Ishikawa (cell line): ENCODE measurements at regions not wholly inside any gene's neighbourhood (a gene's known extent, or its start where the extent isn't known, plus 50 kb on each side); places are given as distances from the start of the nearest gene placed in this dataset.

Experiments used
- CEBPB ChIP-seq: IDR thresholded peaks from 2 replicates; pipeline ENCODE4 v1.6.1; 2012
- CREB1 ChIP-seq: IDR thresholded peaks from 2 replicates; pipeline ENCODE4 v1.6.1; 2012; ENCODE audit warnings: low read depth
- EGR1 ChIP-seq: IDR thresholded peaks from 2 replicates; pipeline ENCODE4 v1.6.1; 2012
- EP300 ChIP-seq: IDR thresholded peaks from 2 replicates; pipeline ENCODE4 v1.6.1; 2012; ENCODE audit warnings: borderline replicate concordance
- FOXM1 ChIP-seq: IDR thresholded peaks from 2 replicates; pipeline ENCODE4 v1.6.1; 2012; ENCODE audit warnings: low read depth, borderline replicate concordance
- MAX ChIP-seq: IDR thresholded peaks from 2 replicates; pipeline ENCODE4 v1.6.1; 2012
- NFIC ChIP-seq: IDR thresholded peaks from 2 replicates; pipeline ENCODE4 v1.6.1; 2012
- RAD21 ChIP-seq: IDR thresholded peaks from 2 replicates; pipeline ENCODE4 v1.6.1; 2012; ENCODE audit warnings: low read depth
- REST ChIP-seq: IDR thresholded peaks from 2 replicates; pipeline ENCODE4 v1.6.1; 2012; ENCODE audit warnings: low read depth, mild to moderate bottlenecking
- TAF1 ChIP-seq: IDR thresholded peaks from 2 replicates; pipeline ENCODE4 v1.6.1; 2012; ENCODE audit warnings: low read depth, mild to moderate bottlenecking
- TCF12 ChIP-seq: IDR thresholded peaks from 2 replicates; pipeline ENCODE4 v1.6.1; 2012; ENCODE audit warnings: low read depth
- TEAD4 ChIP-seq: IDR thresholded peaks from 2 replicates; pipeline ENCODE4 v1.6.1; 2012
- YY1 ChIP-seq: IDR thresholded peaks from 2 replicates; pipeline ENCODE4 v1.6.1; 2012; ENCODE audit warnings: low read depth
- ZBTB7A ChIP-seq: IDR thresholded peaks from 2 replicates; pipeline ENCODE4 v1.6.1; 2012; ENCODE audit warnings: low read depth
- TF ChIP-seq, protein P1 (sequence below): IDR thresholded peaks from 2 replicates; pipeline ENCODE4 v1.6.1; 2012

GRCh38 chr2:12083081-12083581 lies 336.7 kb downstream of the LPIN1 start:
- TF ChIP-seq YY1: no peak
- no peak for TF ChIP-seq TCF12
- no peak for TF ChIP-seq TEAD4
- no peak for TF ChIP-seq CEBPB
- no peak for TF ChIP-seq MAX
- TF ChIP-seq ZBTB7A: no peak
- no peak for TF ChIP-seq EGR1
- no peak for TF ChIP-seq EP300

GRCh38 chr2:12083713-12084419 lies 337.4 kb downstream of the LPIN1 start:
- TF ChIP-seq RAD21 (no peak), MAX (no peak), FOXM1 (no peak), YY1 (no peak), TAF1 (no peak), ZBTB7A (no peak), TCF12 (no peak), EGR1 (no peak), EP300 (no peak)
- TF ChIP-seq, protein P1, sequence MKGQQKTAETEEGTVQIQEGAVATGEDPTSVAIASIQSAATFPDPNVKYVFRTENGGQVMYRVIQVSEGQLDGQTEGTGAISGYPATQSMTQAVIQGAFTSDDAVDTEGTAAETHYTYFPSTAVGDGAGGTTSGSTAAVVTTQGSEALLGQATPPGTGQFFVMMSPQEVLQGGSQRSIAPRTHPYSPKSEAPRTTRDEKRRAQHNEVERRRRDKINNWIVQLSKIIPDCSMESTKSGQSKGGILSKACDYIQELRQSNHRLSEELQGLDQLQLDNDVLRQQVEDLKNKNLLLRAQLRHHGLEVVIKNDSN: no peak

- no peak for TF ChIP-seq CEBPB
- no peak for TF ChIP-seq CREB1
- no peak for TF ChIP-seq EGR1
- no peak for TF ChIP-seq NFIC
- TF ChIP-seq TCF12: no peak
- no peak for TF ChIP-seq EP300
- TF ChIP-seq FOXM1: no peak
- TF ChIP-seq REST: no peak
- no peak for TF ChIP-seq TEAD4
- no peak for TF ChIP-seq MAX
- TF ChIP-seq, protein P1: no peak
Measured at GRCh38 chr2:12087175-12087574, 340.7 kb downstream of the LPIN1 start.

DNA sequence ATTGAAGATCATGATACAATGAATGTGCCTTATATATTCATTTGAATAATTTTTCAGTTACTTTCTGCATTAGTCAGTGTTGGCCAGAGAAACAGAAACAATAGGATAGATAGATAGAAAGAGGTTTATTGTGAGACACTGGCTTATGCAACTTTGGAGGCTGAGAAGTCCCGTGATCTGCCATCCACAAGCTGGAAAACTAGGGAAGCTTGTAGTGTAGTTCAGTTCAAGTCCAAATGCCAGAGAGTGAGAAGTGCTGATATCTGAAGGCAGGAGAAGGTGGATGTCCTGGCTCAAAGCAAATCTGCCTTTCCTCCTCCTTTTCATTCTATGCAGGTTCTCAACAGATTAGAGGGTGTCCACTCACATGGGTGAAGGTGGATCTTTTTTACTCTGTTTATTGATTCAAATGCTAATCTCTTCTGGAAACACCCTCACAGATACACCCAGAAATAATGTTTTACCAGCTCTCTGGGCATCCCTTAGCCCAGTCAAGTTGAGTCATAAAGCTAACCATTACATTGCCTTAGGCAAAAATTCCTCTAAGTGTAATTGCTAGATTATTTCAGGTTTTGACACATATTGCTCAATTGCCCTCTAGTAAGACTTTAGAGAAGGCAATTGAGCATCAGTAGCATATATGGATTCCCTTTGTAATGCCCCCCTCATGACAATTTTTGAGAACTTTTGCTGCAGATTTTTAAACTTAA lies 341.4 kb downstream of the LPIN1 start:
- TF ChIP-seq CREB1 (no peak), REST (no peak), MAX (no peak), TEAD4 (no peak), ZBTB7A (no peak), TCF12 (no peak), RAD21 (no peak), FOXM1 (no peak), CEBPB (no peak), EP300 (no peak), TAF1 (no peak), NFIC (no peak), EGR1 (no peak), YY1 (no peak)
- TF ChIP-seq, protein P1: no peak
